ENCODE measurements at regions not wholly inside any gene's neighbourhood (a gene's known extent, or its start where the extent isn't known, plus 50 kb on each side); places are given as distances from the start of the nearest gene placed in this dataset.

DNA sequence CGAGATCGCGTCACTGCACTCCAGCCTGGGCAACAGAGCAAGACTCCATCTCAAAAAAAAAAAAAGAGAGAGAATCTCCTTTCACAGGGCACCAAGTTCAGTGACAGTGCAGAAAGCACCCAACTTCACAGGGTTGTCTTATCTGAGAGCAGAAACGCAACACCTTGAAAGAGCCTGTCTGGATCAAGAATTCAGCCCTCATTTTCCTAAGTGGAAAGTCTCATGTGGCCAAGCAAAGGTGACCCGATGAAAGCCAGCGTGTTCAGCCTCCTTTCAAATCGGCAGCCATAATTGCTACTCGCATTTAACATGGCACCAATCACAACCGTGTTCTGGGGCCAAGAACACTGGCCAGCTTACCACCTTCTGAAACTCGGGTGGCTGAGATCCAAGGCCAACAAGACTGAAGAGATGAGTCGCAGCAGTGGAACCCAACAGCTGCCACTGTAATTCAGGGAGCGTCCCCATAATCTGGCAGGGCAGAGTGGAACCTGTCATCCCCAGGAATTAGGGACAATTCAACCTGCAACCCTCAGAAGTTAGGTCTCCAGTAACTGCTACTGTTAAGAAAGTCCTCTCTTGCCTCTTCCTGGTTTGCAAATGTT is 536.7 kb upstream of the JARID2 start:
- DNase-seq: no peak

DNA sequence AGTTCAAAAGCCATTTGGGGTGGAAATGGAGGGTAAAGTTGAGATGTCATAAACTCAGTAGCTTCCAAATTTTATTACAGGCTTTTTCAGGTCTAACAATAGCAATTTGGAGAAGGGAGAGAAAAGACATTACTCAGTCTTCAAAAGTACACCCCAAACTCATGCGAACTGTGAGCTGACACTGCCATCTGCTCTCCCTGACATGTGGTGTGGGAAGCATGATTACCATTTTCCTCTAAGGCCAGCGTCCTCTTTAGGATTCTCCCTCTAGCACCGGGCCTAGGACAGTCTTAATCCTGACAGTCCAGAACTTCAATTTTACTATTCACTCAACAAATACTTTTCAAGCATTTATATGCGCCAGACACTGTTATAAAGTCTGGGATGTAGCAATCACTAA is 536.0 kb upstream of the JARID2 start:
- DNase-seq: no peak

DNA sequence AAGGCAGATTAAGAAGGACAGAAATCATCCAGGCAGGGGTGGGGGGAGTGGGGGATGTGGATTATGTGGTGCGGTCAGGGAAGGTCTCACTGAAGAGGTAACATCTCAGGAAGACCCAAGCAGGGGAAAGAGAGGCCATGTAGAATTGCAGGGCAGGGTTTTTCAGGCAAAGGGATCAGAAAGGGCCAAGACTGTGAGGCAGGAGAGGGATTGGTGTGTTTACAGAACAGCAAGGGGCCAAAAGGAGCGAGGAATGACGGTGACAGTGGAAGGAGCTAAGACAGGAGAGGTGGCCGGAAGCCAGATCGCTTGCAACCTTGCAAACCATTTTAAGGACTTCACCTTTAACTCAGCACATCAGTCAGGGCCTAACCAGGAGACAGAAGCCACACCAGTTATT is 535.4 kb upstream of the JARID2 start:
- DNase-seq: no peak

DNA sequence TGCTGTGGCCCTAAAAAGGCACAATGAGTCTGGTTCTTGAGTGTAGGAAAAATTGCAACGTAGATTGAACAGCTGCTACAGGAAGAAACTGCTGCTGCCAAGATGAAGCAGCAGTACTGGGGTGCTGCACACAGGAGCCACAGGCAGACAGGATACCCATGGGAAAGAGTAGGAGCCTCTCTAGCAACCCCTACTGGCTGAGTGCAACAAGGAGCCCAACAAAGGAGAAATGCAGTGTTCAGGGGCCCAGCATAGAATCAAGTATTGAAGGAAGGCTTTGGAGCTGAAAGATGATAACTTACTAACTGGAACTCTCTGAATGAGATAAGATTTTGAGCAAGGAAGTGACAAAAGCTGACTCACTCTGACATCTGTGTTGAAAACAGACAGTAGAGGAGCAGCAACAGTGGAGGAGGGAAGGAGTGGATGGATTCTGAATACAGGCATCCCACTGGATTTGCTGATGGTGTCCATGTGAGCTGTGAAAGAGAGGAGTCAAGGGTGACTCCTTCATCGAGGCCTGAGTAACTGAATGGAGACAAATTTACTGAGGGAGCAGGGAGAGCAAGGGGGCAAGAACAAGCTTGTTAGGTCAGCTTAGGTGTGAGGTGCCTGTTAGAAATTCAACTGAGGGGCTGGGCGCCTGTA is 534.7 kb upstream of the JARID2 start:
- DNase-seq: peak; percentile 82

DNA sequence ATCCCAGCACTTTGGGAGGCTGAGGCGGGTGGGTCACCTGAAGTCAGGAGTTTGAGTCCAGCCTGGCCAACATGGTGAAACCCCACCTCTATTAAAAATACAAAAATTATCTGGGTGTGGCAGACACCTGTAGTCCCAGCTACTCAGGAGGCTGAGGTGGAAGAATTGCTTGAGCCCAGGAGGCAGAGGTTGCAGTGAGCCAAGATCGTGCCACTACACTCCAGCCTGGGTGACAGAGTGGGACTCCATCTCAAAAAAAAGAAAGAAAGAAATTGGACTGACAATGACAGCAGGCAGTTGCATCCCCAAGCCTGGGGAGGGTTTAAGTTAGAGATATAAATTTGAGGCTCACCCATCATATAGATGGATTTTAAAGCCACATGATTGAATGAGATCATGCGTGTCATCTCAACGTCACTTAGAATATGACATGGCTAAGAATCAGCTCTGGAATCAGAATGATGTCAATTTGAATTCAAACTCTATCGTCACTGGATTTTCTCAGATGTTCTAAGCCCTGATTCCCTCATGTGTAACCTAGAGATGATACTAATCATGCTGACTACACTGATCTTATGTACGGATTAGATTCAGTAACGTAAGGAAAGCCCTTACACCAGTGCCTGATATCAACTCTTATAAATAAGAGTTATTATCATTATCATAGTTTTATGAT is 534.0 kb upstream of the JARID2 start:
- no peak for DNase-seq

DNA sequence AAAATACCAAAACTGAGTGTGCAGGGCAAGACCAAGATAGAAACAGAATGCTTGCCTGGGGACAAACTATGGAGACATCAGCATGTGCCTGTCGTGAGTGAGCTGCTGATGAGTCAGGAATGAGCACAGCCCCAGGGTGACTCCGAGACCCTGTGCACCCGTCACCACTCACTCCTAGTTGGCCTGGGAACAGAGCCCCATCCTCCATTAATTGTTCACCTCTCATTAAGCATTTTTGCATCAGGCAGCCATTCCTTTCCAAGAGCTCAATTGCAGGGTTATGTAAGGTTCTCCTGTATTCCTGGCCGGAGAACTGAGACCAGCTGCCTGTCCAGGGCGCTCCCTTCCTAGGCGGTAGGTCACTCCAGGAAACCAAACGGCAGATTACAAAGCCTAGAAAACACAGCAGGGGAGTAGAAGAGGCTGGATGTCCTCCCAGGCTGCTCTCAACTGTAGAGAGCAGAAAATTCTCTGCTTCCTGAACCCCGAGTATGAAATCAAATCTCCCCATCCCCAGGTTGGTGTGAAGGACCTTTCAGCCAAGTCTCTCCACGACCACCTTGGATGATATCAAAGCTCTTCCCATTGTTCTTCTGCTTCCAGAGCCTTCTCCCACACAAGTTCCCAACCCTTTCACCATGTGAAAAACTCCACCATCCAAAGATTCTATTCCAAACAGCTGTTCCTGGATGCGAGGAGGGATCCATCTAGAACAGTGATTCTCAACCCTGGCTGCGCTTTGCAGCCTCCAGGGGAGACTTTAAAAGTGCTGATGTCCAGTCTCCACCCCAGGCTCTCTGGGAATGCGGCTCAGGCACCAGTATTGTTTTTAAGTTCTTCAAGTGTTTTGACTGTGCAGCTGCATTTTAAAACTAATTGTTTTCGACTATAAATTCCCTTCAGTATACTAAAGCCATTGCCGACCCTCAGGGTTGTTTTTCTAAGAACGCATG is 532.6 kb upstream of the JARID2 start:
- DNase-seq: no peak

DNA sequence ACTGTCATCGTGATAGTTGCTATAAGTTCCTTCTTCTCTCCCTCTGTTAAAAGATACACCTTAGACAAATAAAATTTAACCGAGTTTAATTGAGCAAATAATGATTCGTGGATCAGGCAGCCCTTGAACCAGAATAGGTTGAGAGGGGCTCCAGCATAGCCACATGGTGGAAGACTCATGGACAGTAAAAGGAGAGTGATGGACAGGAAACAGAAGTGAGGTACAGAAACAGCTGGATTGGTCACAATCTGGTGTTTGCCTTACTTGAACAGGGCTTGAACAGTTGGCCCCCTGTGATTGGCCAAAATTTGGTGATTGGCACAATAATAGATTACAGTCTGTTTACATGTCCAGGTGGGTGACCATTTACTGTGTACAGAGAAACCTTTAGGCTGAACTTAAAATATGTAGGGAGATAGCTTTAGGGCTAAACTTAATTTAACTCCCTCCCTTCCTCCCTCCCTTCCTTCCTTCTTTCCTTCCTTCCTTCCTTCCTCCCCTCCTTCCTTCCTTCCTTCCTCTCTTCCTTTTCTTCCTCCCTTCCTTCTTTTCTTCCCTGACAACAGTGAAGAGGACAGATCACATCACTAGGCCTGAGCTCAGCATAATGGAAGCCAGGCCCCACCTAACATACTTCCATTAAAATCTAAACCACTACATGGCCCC is 531.8 kb upstream of the JARID2 start:
- DNase-seq: no peak

DNA sequence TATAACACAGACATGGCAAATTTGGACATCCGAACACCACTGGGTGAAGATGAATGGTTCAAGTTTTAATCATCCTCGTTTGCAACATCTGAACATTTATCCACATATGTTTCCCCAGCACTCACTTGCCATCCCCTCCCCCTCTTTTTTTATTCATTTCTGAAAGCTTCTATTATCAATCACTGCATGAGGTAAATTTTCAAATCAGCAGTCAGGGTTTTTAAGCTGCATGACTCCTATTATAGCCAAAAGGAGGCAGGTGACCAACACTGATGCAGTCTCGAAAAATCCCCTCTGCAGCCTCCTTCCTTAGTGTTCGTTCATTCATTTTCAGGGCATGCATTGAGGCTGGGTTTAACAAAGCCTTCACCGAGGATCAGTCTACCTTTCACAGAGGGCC is 530.8 kb upstream of the JARID2 start:
- DNase-seq: no peak

DNA sequence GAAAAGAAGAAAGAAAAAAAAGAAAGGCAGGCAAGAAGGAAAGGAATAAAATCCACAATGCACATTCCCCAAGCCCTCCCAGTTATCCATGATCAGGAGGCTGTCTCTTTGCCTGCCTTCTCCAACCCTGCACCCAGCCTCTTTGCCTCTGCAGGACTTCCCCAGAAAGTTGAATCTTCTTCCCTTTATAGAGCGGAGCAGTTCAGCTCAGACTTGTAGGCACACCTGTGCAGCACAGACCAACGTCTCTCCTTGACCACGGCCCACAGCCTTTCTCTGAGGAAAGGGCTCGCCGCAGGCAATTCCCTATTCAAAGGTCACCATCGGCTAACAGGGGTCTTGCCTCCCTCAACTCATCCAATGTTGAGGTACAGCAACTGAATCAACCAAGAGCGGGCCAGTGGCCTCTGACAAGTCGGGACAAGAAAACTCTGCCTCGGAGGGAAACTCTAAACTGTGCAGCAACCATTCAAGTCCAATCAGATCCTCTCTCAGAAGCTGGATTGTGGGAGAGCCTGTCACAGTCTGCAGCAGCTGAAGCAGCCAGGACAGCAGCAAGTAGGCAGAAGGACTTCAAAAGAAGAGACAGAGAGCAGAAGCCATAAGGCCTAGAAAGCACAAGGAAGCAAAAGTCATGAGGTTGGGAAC is 529.2 kb upstream of the JARID2 start:
- no peak for DNase-seq

DNA sequence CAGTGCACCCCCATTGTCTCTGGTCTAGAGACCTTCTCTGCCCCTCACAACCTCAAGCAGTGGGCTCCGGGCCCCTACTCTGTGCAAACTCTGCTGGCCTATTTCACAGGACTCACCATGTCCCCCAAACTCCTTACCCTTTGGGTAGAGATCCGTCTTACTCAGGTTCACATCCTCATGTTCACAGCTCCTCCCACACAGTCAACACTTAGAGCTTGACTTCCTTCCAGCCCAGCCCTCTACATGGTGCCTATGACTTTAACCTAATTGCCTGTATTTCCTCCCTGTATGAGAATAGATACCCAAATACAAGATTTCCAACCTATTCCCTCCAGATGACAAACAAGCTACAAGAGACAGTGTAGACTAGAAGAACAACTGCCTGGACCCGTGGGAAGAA is 528.6 kb upstream of the JARID2 start:
- DNase-seq: no peak

DNA sequence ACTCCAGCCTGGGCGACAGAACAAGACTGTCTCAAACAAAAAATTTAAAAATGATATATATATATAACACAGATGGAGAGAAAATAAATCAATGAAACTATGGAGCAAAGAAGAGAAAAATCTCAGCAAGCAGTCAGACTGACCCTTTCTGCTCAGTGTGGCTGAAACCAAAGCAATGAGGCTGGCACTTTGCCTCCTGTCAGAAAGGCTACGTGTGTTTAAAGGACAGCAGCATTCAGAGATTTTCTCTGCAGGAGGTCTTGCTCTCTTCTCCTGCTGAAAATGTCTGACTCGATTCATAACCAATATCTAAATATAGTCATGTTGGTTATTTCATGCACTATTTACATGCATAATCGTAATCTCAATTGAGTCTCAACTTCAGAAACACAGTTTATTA is 527.0 kb upstream of the JARID2 start:
- DNase-seq: no peak

DNA sequence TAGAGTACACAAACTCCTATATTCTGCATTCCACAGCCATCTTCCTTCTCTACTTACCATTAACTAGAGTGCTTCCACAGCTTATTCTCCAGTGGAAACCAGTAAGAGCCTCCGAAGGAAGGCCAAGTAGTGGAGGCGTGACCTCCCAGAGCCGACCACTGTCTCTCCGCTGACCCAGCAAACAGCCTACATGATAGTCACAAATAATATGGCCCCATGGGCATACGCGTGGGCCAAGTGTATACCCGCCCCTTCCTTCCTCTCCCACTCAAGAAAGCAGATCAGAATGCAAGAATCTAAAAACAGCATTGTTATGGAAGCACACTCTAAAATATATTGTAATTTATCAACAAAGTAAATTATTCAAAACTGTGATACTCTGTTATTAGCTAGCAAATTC is 526.6 kb upstream of the JARID2 start:
- no peak for DNase-seq

DNA sequence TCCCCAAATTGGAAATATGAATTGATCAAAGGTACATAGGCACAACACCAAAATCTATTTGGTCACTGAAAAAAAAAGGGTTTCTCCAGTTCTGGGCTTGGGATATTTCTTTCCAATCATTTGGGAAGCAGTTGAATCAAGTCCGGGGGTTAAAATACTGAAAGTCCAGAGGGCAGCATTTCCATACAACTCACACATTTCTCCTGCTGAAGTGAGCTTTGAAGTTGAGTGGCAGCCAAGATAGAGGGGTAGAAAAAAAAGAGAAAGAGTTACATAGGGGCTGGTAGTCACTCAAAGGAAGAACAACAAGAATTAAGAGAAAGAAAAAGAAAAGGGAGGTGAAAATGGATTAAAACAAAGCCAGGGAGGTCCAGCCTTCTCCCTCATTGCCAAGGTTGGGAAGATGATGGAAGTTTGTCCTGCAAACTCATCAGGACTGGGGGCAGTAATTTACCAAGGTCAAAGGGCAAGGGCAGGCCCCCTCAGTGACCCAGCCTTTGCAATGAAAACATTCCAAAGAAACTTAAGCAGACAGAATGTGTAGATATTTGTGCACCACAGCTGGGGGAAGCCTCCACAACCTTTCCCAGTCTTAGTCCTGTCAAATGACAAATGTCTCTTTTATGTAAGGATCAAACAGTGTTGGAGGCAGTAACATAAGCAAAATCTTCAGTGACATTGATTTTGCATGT is 525.3 kb upstream of the JARID2 start:
- DNase-seq: no peak

DNA sequence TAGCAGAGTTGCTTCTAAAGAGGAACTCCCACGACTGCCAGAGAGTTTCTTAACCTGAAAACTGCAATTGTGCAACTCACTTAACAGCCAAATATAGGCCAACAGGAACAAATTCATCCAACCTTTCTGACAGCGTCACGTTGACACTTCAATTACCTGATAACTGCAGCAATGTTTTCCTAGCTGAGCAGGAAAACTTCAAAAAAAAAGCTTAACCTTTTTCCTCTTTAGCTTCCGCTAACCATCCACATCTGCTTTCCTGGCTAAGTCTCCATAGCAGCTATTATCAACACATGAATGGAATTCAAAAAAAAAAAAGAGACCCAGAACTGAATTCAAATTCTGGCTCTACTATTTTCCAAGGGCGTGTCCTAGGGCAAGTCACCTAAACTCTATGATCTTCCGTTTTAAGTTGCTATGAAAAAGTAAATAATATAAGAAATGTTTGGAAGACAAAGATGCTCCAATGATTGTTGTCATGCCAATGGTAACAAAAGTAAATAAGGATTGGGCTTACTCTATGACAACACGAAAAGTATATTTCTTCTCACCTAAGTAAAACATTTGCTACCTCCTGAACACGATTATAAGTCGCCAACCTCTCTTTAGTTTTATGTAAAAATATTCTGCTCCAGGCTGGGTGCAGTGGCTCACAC is 524.6 kb upstream of the JARID2 start:
- DNase-seq: peak; percentile 88

DNA sequence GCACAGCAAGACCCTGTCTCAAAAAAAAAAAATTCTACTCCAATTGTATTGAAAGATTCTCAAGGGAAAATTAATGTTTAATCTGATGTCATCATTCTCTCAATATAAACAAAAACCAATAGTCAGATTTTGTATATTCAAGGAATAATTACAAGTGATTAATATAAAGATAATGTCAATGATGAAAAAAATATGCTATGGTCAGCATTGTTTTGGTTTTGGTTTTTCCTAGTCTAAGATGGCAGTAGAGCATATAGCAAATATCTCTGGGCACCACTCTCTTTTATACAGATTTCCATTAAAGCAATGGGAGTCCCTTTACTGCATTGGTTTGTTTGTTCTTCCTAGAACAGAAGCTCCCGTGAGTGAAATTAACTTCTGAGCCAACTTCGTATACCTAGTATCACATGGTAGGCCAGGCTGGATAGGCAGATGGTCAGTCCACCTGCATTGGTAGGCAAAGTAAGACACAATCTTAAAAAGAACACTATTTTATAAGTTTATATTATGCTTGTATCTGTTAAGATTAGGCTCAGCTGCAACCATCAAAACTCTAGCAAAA is 523.8 kb upstream of the JARID2 start:
- DNase-seq: no peak

DNA sequence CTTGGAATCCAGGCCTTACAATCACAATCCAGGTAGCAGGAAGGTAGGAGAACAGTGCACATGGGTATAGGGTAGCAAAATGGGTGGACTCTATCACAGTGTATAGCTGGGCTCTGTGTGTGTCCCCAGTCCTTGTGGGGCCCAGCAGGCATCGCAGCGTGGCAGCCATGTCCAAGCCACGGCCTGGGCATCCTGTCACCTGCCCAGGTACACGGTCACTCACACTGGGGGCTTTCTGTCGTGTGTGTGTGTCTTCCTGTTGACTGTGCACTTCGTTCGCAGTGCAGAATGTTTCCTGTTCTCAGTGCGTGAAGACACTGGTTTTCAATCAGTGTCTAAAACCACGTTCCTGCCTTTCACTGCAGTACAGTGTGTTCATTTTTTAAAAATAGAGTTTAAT is 523.2 kb upstream of the JARID2 start:
- DNase-seq: no peak

DNA sequence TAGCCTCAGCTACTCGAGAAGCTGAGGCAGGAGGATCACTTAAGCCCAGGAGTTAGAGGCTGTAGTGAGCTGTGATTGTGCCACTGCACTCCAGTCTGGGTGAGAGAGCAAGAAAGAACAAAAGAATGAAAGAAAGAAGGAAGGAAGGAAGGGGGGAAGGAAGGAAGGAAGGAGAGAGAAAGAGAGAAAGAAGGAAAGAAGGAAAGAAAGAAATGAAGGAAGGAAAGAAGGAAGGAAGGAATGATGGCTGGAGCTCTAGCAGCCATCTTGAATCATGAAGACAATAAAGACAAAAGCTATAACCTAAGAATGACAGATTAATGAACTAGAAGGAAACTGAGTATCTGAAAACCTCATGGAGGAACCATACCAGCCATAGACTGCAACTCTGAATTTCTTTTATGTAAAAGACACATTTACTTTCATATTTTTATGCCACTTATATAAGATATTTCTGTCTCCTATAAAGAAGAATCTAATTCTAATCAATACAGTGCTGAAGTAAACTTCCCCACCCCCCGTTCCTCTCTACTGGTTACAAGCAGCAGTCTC is 522.3 kb upstream of the JARID2 start:
- DNase-seq: no peak

DNA sequence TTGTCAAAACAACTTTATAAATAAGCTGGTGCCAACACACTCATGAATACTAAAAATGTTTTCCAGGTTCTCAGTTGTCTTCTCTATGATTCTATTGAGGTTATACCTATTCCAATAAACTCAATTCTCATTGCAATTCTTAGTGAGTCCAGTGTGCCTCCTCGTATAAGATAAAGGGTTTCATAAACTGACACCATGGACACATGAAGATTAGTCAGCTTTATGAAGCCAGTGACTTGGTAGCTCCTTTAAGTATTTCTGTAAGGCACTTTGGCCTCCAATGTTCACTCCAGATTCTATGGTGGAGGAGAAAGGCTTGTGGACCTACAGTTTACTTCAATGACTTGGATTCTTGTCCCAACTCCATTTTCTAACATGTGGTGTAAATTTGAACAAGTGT is 521.3 kb upstream of the JARID2 start:
- DNase-seq: no peak

DNA sequence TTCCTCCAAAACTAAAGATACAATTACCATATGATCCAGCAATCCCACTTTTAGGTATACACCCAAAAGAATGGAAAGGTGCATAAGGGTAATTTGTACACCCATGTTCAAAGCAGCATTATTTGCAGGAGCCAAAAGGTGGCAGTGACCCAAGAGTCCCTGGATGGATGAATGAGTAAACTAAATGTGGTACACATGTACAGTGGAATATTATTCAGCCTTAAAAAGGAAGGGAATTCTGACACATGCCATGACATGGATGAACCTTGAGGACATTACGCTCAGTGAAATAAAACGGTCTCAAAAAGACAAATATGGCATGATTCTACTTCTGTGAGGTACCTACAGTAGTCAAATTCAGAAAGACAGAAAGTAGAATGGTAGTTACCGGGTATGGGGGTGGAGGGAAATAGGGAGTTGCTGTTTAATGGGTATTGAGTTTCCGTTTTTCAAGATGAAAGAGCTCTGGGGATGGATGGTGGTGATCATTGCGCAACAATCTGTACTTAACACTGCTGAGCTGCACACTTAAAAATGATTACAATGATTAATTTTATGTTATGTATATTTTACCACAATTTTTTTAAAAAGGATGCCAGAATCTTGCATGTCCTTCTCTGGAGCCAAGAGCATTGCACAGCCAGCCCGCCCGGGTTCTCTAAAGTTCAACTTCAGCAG is 518.9 kb upstream of the JARID2 start:
- no peak for DNase-seq
